ENCODE measurements at regions not wholly inside any gene's neighbourhood (a gene's known extent, or its start where the extent isn't known, plus 50 kb on each side); places are given as distances from the start of the nearest gene placed in this dataset.

GRCh38 chrX:74065831-74066390 lies 213.4 kb upstream of the XIST start:
- Histone ChIP-seq H2BK15ac (ENCODE audit: low read depth, low read length) (no peak overlapping the region), H4K20me1 (ENCODE audit: control insufficient read depth, insufficient read depth, insufficient read length) (no peaks in the 10 kb centered on the region), H3K14ac (ENCODE audit: insufficient read depth, low read length) (no peak overlapping the region), H2BK5ac (ENCODE audit: insufficient read length, low read length) (no peak overlapping the region), H2AFZ (ENCODE audit: low read length) (no peak overlapping the region), H3T11ph (ENCODE audit: low read length) (no peak overlapping the region), H3K9me3 (ENCODE audit: control insufficient read depth, low read depth, low read length) (no peaks in the 10 kb centered on the region), H3K27ac (ENCODE audit: insufficient read length, low read depth, low read length) (no peak overlapping the region), H3K4me2 (ENCODE audit: insufficient read depth, insufficient read length, low read length) (no peak overlapping the region), H3K4ac (ENCODE audit: low read depth, low read length) (no peak overlapping the region), H3K9ac (ENCODE audit: extremely low read depth, insufficient read length, low read length) (no peak overlapping the region), H3K56ac (ENCODE audit: insufficient read length, low read depth, low read length) (no peak overlapping the region), H4K5ac (ENCODE audit: insufficient read length, low read depth, low read length) (no peak overlapping the region), H2BK120ac (ENCODE audit: low read depth, low read length, poor library complexity, severe bottlenecking) (no peak overlapping the region), H4K8ac (replicated peaks; ENCODE audit: insufficient read length, low read depth, low read length) (no peak overlapping the region), H2AK5ac (ENCODE audit: insufficient read length, low read length) (no peak overlapping the region), H3K79me2 (ENCODE audit: insufficient read depth, low read length) (no peaks in the 10 kb centered on the region), H3K23ac (ENCODE audit: insufficient read length, low read depth, low read length) (no peak overlapping the region), H2BK20ac (ENCODE audit: low read depth, low read length, poor library complexity, severe bottlenecking) (no peak overlapping the region), H4K91ac (ENCODE audit: insufficient read length, low read depth, low read length) (no peak overlapping the region), H3K79me1 (ENCODE audit: insufficient read depth, low read depth, low read length, poor library complexity, severe bottlenecking) (no peaks in the 10 kb centered on the region), H3K23me2 (ENCODE audit: insufficient read length, low read depth, low read length, poor library complexity, severe bottlenecking) (no peaks in the 10 kb centered on the region), H3K27me3 (ENCODE audit: insufficient read depth, low read length) (no peaks in the 10 kb centered on the region), H2BK12ac (ENCODE audit: insufficient read length, low read depth, low read length) (no peak overlapping the region), H3K4me1 (ENCODE audit: insufficient read depth, low read length) (no peaks in the 10 kb centered on the region), H3K18ac (ENCODE audit: insufficient read length, low read depth, low read length) (no peak overlapping the region)
- H3K9me3 Mint-ChIP-seq = peaks cover 15 to 23% of the 10 kb centered on the region in 2 experiments; a peak in 4 of 5 replicates
- DNase-seq = no peak
- peaks cover 12 to 16% of the 10 kb centered on the region in 2 experiments for H3K4me1 Mint-ChIP-seq
- WGBS (ENCODE audit: extremely low coverage, insufficient read length, low lambda C conversion rate) = no CpG with 5 or more reads among the region's 27 CpGs
- TF ChIP-seq CTCF (conservative IDR thresholded peaks at IDR 0.05) = no peak
- H3K4me3 Mint-ChIP-seq = no peak overlapping the region
- no peaks in the 10 kb centered on the region for H3K27me3 Mint-ChIP-seq (ENCODE audit: low read depth)
- H3K36me3 Mint-ChIP-seq (ENCODE audit: insufficient read depth in 1 of 3, low read depth in 3 of 3) = peaks cover 5 to 20% (median 19%) of the 10 kb centered on the region in 3 experiments
- H3K27ac Mint-ChIP-seq = peak overlapping the region in 1 of 3 experiments; percentile 80; a peak in 1 of 7 replicates

All from H9 (cell line).